SK-N-SH (cell line): ENCODE measurements at regions not wholly inside any gene's neighbourhood (a gene's known extent, or its start where the extent isn't known, plus 50 kb on each side); places are given as distances from the start of the nearest gene placed in this dataset.

Source experiments
- EZH2phosphoT487 ChIP-seq: fragments of 200-600 bp; sonication (generic); IDR thresholded peaks from 2 replicates; pipeline ENCODE4 v1.6.1; 2017; ENCODE audit warnings: low read depth, mixed run types, mild to moderate bottlenecking, antibody characterized with exemption, moderate library complexity, borderline replicate concordance
- POLR2AphosphoS5 ChIP-seq: IDR thresholded peaks from 2 replicates; pipeline ENCODE4 v1.6.1; 2012; ENCODE audit warnings: low read depth, low read length
- YY1 ChIP-seq: IDR thresholded peaks from 2 replicates; pipeline ENCODE4 v1.4.0; 2012; ENCODE audit warnings: low read depth, mild to moderate bottlenecking
- TF ChIP-seq, protein P1 (sequence below): fragments of 200-600 bp; sonication (generic); IDR thresholded peaks from 2 replicates; pipeline ENCODE4 v1.6.1; 2017; ENCODE audit warnings: antibody characterized with exemption, mild to moderate bottlenecking, moderate library complexity

DNA sequence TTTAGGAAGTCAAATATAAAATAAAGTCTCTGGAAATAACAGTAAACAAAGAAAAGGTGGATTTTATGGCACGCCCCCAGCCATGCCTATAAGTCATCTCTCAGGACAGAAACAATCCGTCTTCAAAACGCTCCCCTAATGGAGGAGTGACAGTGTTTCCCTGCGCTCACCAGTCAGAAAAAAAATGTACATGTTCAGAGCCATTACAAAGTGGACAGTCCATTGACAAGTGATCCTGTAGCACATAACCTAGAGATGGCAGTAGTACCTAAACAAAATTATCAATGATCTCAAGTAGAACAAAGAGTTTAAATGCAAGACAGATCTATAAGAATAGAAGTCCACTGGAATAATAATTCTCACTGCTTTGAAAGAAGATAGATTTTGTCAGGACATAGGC lies 891.7 kb upstream of the MIR17HG start:
- TF ChIP-seq, protein P1, sequence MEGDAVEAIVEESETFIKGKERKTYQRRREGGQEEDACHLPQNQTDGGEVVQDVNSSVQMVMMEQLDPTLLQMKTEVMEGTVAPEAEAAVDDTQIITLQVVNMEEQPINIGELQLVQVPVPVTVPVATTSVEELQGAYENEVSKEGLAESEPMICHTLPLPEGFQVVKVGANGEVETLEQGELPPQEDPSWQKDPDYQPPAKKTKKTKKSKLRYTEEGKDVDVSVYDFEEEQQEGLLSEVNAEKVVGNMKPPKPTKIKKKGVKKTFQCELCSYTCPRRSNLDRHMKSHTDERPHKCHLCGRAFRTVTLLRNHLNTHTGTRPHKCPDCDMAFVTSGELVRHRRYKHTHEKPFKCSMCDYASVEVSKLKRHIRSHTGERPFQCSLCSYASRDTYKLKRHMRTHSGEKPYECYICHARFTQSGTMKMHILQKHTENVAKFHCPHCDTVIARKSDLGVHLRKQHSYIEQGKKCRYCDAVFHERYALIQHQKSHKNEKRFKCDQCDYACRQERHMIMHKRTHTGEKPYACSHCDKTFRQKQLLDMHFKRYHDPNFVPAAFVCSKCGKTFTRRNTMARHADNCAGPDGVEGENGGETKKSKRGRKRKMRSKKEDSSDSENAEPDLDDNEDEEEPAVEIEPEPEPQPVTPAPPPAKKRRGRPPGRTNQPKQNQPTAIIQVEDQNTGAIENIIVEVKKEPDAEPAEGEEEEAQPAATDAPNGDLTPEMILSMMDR: no peak
- TF ChIP-seq YY1 (no peak), POLR2AphosphoS5 (no peak), EZH2phosphoT487 (no peak)
